Non-pigmented ciliary epithelial cell (primary cell): ENCODE measurements at regions not wholly inside any gene's neighbourhood (a gene's known extent, or its start where the extent isn't known, plus 50 kb on each side); places are given as distances from the start of the nearest gene placed in this dataset.
"Not testable (repeated sequence)": the region's sequence is repeated elsewhere in the genome, so short reads cannot be mapped to it uniquely, and the experiment has no call there.

ENCODE experiments used
- DNase-seq: peaks from one replicate; pipeline ENCODE4 v3.0.0-alpha.2; 2010; ENCODE audit warnings: low read depth

- DNase-seq: no peak
Measured at GRCh38 chr5:145463634-145464033, 371.5 kb downstream of the PRELID2 start.

DNA sequence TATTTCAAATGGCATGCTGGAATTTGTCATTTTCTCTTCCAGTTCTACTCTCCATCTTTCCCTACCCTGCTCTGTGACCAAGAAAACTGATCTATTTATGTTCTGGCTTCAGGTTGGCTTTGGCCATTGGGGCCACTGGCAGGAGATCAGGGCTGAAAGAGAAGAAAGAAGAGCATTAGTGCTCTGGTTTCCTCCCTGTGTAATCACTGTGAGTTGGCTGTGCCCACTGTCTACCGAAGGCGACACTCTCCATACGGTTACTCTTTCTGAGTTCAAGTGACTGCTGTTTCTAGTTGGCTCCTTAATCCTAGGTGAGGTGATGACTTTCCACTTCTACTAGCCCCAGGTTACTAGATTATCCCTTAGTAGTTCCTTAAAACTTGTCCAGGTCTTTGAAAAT, 372.6 kb downstream of the PRELID2 start:
- DNase-seq: no peak

- peak; percentile 34 for DNase-seq
Measured at GRCh38 chr5:145450286-145450885, 384.8 kb downstream of the PRELID2 start.

DNA sequence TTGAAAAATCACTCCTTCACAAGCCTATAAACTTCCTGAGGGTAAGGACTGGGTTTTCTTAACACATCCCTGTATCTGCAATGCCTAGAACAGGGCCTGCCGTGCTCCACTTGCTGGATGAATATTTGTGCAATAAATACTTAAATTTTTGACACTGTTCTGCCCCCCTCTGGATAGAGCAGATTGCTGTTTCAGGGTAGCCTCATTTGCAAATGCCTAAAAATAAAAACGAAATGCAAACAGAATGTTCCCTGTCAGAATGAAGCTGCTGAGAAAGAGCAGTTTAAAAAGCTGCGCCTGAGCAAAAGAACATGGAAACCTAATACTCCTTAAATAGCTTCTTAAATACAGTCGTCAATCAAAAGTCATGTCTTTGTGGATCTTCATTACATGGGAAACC, 385.3 kb downstream of the PRELID2 start:
- no peak for DNase-seq

- not testable (repeated sequence) for DNase-seq
Measured at GRCh38 chr5:145446875-145447274, 388.3 kb downstream of the PRELID2 start.

DNA sequence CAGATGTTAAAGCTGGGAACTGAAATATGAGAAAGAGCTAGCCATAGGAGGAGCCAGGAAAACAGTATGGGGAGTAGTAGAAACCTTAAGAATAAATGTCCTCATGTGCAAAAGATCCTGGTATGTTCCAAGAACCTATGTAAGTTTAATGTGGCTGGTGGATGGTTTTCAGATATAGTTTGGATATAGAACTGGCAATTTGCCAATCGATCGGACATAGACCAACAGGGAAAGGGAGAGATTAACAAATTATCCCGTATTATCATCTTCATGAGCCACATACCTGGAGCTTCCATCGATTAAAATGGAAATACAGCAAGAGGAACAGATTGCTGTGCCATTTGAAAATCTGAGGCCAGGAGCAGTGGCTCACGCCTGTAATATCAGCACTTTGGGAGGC, 388.7 kb downstream of the PRELID2 start:
- DNase-seq: no peak

DNA sequence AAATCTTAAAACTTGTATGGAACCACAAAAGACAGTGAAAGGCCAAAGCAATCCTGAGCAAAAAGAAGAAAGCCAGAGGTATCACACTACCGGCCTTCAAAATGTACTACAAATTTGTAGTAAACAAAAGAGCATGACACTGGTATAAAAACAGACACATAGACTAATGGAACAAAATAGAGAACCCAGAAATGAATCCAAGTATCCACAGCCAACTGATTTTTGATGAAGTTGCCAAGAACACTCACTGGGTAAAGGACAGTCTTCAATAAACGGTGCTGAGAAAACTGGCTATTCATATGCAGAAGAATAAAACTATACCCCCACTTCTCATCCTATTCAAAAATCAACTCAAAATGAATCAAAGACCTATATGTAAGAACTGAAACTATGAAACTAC, 390.1 kb downstream of the PRELID2 start:
- no peak for DNase-seq

GRCh38 chr5:145443964-145444363, 391.2 kb downstream of the PRELID2 start:
- no peak for DNase-seq

GRCh38 chr5:145443366-145443765, 391.8 kb downstream of the PRELID2 start:
- no peak for DNase-seq

DNA sequence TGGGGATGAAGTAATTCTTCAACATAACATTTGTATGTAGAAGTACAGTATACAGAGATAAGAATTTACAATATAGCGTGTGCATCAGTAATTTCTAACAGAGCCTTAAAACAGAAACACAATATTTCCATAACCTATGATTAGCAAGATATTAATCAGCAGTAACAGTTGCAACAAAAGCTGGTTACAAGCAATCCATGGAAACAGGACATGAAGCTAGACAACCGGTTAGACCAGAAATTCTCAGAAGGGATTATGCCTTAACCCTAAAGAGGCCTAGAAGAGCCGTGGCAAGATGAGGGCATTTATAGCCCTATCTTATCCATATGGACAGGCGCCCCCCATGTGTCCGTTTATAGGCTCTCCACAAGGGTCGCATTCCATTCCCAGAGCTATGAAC, 392.5 kb downstream of the PRELID2 start:
- not testable (repeated sequence) for DNase-seq

DNA sequence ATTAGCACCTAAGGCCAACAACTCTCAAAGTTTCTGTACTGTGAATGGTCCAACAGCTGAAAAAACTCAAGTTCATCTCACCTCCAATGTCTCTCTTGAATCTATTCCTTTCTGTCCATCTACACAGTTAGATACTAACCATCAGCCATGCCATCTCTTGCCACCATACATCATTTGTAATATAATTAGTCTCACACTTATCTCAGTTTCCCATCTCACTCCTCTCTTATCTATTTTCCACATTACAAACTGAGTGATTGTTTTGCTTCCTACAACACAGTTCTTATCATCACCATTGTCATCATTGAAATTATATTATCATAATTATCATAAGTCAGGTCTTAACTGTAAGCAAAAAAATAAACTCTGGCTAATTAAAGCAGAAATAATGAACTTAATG, 393.9 kb downstream of the PRELID2 start:
- DNase-seq: no peak

- no peak for DNase-seq
Measured at GRCh38 chr5:145437627-145438026, 397.5 kb downstream of the PRELID2 start.

GRCh38 chr5:145433077-145433476, 402.1 kb downstream of the PRELID2 start:
- DNase-seq: no peak

DNA sequence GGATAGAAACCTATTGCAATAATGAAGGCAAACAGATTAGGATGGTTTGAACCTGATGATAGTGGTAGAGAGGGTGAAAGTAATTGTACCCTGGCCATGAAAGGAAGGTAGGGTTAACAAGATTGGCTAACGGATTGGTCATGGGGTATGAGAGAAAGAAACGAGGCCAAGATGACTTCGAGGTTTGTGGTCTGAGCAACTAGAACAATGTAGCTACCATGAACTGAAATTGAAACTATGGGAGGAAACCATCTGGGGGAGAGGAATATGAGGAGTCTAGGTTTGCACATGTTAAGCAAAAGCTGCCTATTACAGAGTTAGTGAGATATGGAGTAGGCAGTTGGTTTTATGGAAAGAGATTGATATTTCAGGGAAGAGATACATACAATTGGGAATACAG, 406.0 kb downstream of the PRELID2 start:
- DNase-seq: no peak

GRCh38 chr5:145408048-145408341, 427.1 kb downstream of the PRELID2 start:
- no peak for DNase-seq

GRCh38 chr5:145407300-145408047, 427.7 kb downstream of the PRELID2 start:
- DNase-seq: no peak

DNA sequence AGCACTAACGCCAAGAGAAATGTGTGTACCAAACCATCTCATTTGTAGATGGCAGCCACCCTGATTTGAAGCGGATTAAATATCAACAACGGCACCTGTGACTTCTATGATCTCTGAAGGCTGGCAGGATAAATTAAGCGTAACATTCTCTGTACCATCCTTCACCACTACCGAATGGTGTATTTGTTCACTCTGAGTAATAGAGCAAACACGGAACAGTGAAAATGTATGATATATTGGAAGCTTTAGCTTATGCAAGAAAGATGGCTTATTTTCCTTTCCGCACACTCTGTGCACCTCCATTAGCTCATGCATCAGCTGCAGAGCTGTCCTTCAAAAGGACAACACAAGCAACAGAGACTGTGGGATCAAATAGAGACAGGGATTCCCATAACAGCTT, 431.1 kb downstream of the PRELID2 start:
- no peak for DNase-seq

GRCh38 chr5:145396888-145397287, 438.3 kb downstream of the PRELID2 start:
- DNase-seq: no peak

DNA sequence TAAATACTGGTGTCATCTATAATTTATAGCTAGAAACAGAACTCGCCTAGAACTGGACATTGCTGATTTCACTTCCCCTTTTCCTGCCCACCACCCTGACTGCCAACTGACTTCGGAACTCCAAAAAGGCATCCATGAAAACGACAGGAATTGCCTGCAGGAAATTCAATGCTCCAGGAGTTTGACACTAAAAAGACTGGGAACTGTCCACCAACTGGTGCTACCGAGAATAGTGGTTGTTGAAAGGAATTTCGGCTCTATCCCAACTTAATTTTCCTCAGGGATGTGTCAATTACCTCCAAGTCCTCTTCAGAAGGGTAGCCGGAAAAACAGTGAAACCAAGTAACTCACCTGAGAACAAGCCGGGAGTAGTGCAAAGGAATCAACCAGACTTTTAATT, 440.0 kb downstream of the PRELID2 start:
- not testable (repeated sequence) for DNase-seq

- DNase-seq: no peak
Measured at GRCh38 chr5:145393426-145393825, 441.7 kb downstream of the PRELID2 start.

- DNase-seq: no peak
Measured at GRCh38 chr5:145389047-145389446, 446.1 kb downstream of the PRELID2 start.

GRCh38 chr5:145385276-145385675, 449.9 kb downstream of the PRELID2 start:
- DNase-seq: no peak

- DNase-seq: no peak
Measured at GRCh38 chr5:145378226-145378625, 456.9 kb downstream of the PRELID2 start.

DNA sequence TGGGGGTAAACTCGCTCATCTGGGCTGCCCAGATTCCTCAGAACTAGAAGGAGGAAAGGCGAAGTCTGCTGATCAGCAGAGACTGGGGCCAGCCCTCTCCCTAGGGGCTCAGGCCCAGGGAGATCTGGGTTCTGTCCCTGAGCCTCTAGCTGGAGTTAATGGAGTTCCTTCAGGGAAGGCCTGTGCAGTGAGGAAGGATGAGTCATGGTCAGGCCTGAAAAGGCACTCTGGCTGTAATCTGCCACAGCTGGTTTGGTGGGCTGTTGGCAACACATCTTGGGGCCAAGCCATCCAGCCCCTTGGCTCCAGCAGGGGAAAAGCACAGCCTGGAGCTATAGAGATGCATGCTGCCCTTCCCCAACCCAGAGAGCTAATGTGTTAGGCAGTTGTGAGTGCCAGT, 459.6 kb downstream of the PRELID2 start:
- no peak for DNase-seq
